ENCODE measurements at regions not wholly inside any gene's neighbourhood (a gene's known extent, or its start where the extent isn't known, plus 50 kb on each side); places are given as distances from the start of the nearest gene placed in this dataset.
"Not testable (repeated sequence)": the region's sequence is repeated elsewhere in the genome, so short reads cannot be mapped to it uniquely, and the experiment has no call there.

DNA sequence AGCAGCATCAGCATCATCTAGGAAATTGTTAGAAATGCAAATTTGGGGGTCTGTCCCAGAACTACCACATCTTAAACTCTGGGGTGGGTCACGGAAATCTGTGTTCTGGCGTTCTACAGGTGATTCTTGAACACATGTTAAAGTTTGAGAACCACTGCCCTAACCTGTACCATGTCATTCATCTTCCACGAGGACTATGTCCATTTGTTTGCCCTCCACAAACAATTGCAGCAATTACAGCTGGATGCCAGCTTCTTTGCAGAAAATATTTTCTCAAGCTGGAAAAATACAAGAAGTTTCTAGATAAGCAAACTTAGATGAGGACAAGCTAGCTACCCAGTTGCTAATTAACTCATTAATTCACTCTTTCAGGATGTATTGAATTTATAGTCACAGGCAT is 54.1 kb downstream of the MAFB start:
- no peak for DNase-seq

DNA sequence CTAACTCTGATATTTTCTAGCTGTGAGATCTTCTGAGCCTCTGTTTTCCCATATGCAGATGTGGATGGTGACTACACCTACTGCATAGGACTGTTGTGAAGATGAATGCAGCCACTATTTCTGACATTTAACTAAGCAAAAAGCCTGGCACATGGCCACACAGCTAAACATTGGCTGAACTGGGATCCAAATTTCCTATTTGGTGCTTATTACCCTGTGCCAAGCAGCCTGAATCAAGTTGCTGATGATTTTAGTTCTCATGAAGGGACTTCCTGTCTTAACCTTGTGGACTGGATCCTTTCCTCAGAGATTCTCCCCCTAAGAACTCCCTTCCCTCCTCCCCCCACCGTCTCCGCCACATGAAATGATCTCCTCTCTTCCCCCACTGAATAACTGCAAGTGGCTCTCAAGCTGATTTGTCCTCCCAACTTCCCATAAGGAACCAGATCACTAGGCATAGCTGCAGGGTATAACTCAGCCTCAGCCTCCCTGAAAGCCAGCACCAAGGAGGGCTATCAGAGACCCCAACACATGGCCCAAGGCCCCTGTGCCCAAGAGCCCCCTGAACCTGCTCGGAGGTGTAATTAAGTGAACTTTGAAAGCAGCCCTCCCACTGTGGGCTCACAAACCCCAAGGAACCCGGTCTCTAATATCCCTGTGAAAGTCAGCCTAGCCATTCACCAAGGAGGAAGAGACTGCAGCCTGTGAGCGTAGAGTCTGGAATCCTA is 55.7 kb downstream of the MAFB start:
- no peak for DNase-seq

DNA sequence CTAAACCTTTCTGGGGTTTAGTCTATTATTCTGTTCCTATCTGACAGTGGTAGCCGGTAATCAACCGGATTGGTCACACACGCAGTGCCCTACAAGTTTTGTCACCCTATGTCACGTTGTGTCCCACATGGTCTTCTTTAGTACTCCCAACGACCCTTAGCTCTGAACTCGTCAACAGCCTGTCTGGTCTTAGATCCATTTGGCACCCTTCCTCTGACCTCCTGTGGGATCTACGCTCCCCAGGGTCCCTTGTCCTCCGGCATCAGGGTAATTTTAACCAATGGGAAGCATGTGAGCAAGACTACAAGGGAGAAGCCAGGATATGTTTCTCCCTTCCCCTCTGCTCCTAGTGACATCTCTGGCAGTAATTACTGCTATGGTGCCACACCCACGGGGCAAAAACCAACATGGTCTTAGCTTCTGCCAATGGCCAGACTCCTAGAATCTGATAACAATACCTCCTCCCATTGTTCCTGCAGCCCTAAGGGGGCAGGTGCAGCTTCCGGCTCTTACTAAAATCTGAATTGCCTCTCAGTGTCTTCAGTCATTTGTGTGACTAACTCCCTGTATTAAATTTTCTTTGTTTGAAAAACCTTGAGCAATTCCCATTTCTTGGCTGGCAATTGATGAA is 56.6 kb downstream of the MAFB start:
- no peak for DNase-seq

DNA sequence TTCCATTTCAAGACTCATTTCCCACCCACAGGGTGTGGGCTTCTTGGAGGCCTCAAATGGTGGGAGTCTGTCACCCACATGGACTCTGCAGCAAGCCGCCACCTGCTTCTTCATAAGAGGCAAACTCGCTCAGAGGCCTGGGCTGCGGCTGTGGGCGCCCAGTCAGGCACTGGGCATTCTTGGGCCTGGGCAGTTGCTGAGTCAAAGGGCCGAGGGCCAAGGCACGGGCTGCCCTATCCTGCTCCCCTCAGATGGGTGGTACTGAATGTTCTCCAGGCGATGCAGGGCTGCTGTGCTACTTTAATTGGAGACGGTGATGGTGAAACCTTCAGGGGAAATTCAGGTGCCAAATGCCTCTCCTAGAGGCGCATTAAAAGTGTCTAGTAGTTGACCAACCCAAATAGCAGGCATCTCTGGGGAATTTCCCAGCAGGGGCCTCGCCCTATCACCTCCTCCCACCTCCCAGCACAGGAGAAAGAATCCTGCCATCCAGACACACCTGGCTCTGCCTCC is 57.9 kb downstream of the MAFB start:
- no peak for DNase-seq

DNA sequence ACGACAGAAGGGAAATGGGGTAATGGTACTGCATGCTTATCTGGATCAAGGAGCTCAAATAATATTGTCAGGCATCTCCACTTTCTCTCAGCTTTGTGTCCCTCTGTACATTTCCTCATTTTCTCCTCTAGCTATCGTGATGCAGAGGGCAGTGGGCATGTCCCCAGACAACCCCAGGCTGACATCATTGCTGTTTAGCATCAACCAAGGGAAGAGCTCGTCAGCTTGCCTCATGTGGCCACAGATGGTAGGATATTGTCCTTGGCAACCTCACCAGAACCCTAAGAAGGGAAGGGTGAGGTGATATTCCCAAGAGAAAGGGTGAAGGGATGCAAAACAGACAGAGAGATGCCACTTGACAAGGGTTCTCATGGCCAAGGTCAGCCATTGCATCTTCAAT is 58.3 kb downstream of the MAFB start:
- DNase-seq: no peak

DNA sequence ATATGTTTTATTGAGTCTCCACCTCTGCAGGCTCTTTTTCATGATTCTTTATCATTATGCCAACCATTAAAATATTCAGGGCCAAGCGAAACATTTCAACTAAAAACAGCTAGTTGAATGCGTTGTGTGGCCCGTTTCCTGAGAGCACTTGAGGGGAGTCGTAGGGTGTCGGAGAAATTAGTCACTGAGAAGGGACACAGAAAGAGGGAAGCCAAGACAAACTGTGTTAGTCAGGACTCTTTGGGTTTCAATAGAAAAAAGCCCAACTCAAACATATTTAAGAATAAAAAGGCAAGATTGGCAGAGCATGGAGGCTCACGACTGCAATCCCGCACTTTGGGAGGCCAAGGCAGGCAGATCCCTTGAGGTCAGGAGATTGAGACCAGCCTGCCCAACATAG is 58.9 kb downstream of the MAFB start:
- no peak for DNase-seq

DNA sequence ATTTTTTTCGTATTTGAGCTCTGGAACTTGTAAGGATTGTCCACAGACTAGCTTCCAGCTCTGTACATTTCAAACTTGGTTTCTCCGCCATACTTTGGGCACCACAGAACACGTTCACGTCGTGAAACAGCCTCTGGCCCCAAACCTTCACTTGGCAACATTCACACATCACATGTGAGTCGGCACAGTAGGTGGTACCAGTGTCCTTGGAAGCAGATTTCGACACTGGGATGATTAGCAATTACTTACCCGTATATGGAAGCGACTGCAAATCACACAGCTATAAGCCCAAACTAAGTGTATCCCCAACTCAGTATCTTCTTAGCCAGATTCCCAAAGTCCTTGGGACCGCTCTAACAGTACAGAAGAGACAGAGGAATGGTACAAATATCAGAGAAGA is 60.2 kb downstream of the MAFB start:
- DNase-seq: no peak

DNA sequence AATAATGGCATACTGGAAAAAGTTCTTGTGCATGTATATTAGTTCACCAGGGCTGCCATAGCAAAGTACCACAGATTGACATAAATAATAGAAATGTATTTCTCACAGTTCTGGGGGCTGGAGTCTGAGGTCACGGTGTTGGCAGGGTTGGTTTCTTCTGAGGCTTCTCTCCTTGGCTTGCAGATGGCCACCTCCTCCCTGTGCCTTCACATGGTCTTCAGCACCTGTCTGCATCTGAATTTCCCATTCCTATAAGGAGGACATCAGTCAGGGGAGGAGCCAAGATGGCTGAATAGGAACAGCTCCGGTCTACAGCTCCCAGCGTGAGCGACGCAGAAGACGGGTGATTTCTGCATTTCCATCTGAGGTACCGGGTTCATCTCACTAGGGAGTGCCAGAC is 70.0 kb downstream of the MAFB start:
- DNase-seq: not testable (repeated sequence)

DNA sequence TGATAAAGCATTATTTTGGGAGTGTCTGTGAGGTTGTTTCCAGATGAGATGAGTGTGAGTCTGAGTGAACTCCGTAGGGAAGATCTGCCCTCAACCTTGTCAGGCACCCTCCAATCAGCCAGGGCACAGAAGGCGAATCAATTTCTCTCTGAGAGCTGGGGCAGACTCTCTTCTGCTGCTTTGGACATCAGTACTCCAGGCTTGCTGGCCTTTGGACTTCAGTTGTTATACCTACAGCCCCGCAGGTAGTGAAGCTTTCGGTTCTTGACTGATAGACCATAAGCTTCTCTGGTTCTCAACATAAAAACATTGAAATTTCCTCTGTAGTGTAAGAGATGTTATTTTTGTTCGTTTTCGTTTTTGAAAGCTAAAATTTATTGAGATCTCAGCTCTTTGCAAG is 71.4 kb downstream of the MAFB start:
- DNase-seq: no peak

DNA sequence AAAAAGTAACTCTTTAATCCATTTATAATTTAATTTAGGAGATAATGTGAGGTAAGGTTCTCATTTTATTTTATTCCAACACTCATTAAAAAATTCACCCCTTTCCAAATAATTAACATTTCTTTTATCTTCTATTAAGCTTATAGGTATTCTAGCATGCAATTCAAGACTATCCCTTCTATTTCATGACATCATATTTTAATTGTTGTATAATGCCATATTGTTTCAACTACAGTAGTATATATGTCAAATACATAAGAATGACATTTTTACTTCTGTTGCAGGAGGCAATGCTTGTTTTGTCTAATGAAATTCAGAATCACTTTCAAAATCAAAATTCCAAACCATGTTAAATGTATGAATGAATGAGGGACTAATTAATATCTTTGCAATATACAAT is 76.2 kb downstream of the MAFB start:
- DNase-seq: no peak

DNA sequence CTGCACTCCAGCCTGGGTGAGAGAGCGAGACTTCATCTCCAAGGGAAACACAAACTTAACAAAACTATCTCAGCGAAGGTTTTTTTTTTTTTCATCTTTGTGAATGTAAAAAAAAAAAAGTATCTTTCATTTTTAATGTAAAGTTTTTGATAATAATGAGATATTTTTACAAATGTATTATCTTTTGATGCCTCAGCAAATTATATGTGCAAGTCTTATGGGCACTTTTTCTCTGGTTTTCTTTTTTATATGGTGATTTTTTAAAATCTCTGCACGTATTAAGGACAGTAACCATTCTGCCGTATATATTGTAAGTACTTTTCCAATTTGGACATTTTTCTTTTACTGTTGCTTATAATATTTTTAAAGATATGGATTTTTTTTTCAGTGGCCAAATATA is 76.8 kb downstream of the MAFB start:
- no peak for DNase-seq

DNA sequence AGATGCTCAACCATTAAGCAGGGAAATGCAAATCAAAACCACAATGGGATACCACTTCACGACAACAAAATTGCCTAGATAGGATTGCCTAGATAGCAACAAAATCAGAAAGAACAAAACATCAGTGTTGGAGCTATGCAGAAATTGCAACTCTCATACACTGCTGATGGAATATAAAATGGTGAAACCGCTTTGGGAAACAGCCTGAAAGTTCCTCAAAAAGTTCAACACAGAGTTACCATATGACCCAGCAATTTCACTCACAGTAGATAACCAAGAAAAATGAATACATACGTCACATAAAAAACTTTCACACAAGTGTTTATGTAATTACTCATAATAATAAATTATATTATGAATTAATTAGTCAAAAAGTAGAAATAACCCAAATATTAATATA is 78.3 kb downstream of the MAFB start:
- DNase-seq: no peak

DNA sequence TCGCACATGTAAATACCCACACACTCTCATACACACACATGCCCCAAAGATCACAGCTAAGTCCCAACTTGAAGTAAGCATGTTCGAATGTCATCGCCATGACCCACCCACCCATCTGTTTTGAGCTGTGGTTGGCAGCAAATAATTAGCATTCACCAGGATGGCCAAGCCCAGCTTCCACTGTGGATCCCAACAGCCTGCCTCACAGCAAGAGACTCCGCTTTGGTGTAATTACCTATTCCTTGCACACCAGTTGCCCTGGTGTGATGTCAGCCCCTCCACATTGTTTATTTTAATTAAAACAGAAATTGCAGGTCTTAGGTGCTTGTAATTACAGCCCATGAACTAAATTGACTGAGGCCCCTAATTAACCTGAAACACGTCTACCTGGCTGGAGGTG is 81.1 kb downstream of the MAFB start:
- no peak for DNase-seq

DNA sequence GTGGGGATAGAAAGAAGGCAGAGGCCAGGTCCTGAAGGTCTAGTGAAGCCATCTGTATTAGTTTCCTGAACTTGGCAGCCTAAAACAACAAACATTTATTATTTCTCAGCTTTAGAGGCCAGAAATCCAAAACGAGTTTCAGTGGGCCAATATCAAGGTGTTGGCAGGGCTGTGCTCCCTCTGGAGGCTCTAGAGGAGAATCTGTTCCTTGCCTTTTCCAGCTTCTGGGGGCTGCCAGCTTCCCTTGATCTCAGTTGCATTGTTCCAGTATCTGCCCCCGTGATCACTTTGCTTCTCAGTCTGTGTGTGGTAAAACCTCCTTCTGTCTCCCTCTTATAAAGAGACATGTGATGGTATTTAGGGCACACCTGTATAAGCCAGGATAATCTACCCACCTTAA is 82.4 kb downstream of the MAFB start:
- no peak for DNase-seq

DNA sequence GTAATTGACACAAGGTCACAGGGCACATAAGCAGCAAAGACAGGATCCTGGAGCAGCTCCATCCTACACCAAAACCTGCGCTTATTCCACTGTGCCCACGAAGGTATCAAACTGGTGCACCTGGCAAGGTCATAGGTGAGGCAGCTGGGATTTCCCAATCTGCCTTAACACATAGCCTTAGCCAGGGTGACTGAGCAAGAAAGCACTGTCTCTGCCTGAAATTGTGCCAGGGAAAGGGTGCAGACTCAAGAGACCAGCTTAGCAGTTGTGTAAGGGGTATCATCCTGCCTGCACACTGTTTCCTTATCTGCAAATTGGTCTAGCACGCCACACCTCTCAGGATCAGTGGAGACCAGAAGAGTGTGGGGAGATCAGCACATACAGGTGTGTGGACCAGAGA is 82.8 kb downstream of the MAFB start:
- DNase-seq: no peak

DNA sequence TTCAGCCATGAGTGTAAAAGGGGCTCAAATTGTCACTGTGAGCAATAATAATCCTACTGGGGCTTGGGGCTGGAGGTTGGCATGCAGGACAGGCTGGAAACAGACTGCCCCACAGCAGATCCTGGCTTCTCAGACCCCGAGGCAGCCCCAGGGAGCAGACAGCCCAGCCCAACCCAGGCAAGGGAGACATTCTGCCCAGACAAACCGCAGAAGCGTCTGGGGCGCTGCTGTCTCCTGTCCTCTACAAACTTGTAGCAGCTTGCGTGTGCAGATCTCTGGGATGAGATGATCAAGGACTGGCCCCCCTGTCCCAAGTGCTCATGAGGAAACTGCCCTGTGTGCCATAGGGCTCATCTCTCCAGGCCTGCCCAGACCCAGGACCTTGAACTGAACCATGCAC is 84.6 kb downstream of the MAFB start:
- no peak for DNase-seq

DNA sequence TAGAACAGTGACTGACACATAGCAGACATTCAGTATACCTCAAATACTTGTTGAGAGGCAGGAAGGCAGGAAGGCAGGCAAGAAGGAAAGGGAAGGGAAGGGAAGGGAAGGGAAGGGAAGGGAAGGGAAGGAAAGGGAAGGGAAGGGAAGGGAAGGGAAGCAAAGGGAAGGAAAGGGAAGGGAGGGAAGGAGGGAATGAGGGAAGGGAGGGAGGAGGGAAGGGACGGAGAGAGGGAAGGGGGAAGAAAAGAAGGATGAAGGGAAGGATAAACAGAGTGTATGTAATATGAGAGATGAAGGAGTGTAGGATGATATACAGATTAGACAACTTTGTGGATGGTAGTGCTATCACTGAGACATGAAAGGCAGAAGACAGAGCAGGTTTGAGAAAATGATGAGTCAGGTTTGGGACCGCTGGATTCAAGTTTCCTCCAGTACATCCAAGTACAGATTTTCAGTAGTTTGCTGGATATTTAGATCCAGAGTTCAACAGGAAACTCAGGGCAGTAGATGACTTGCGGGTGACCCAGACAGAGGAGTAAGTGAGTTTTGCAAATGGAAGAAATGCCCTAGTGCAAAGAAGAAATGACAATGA is 85.9 kb downstream of the MAFB start:
- no peak for DNase-seq

DNA sequence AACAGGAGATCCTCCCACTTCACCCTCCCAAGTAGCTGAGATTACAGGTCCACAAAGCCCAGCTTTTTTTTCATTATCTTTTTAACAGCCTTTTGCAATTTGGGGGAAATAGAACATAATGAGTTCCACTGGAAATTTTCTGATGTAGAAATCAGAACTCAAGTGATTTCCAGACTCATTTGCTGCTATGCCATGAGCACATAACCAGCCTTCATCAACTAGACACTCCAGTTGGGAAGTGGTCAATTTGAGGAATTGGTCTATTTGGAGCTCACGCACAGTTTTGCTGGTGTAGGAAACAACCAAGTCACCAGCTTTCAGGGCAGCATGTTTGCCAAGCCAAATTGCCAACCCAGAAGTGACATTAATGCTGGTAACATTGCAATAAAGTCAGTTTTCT is 86.7 kb downstream of the MAFB start:
- DNase-seq: no peak

DNA sequence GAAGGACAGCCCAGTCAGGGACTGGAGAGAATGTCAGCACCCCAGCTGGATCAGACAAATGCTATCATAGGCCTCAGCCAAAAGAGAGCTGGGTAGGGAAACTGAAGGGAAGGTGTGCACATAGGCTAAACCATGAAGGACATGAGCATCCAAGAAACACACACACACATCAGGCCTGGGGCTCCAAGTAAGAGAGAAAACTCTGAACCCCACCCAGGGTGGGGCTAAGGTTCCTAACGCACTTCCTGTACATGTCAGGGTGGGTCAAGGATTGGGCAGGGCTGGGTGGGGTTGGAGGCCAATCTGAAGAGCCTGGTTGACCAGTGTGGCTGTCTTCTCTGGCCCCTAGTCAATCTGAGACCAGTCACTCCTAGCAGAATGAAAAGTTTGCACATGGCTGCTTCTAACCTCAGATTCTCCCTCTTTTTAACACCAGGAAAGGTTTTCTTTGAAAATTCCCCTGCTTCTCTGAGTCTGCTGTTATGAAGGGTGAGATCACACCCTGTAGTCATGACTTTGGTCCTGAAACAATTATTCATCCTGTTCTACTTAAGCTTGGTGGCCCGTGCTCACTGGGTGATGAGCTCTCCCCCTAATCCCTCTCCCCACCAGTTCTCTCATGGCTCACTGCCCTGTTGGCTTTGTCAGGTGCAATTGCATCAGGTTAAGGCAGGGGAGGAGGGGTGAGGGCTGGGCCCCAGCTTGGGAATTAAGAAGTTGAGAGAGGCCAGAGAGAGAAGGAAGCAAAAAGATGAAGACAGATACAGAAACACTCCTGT is 88.4 kb downstream of the MAFB start:
- DNase-seq: no peak

DNA sequence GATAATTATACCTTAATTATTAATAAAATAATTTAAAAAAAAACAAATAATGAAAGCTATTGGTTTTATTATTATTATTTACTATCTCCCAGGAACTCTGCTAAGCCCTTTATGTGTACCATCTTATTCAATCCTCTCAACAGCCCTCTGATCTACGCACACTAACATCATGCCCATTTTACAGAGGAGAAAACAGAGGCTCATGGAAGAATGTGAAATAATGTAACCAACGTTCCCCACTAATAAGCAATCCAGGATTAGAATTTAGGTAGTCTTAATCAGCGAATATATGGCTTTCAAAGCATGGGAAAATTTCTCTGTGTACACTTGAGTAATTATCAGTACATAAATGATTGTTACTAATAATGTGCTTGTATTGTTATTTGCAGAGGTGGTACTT is 89.0 kb downstream of the MAFB start:
- no peak for DNase-seq

DNA sequence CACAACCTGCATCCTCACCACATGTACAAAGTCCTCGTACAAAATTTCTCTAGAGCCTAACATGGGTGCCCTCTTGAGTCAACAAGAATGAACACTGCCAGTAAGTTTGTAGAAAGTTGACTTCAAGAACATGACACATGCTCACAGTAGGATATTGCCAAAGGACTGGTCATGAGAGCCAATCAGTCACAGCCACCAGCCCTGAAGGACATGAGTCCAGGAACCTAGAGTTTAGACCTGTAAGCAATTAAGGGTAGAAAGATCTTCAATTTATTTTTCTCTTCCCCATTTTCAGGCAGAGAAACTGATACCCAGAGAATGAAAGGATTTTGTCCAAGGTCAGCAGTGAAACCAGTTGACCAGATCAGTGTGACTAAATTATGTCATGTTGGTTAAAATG is 96.1 kb downstream of the MAFB start:
- no peak for DNase-seq

DNA sequence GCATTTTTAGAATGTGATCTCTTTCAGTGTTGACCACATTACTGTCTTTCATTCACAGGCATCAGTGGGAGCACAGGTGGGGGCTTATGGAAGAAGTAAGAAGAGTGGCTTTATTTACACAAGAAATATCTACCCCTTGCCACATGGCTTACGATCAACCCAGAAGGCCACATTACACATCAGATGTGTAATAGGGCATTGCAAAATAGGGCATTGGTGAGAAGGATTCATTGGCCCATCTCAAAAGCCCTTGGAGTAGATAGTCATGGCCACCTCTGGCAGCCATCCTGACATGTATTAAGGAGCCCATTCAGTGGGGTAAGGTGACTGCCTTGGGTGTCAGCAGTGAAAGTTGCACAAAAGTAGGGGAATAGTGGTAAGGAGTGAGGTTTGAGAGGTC is 97.5 kb downstream of the MAFB start:
- DNase-seq: no peak

Data from amygdala (tissue), 56 donors.